ENCODE measurements at regions not wholly inside any gene's neighbourhood (a gene's known extent, or its start where the extent isn't known, plus 50 kb on each side); places are given as distances from the start of the nearest gene placed in this dataset.

- TF ChIP-seq CTCF (IDR thresholded peaks at IDR 0.05) (no peak), POLR2A (IDR thresholded peaks at IDR 0.05) (no peak)
These were observed 104.8 kb upstream of the KCNG1 start for GRCh38 chr20:51127713-51128112.
